HG02973 (cell line): ENCODE measurements at regions not wholly inside any gene's neighbourhood (a gene's known extent, or its start where the extent isn't known, plus 50 kb on each side); places are given as distances from the start of the nearest gene placed in this dataset.

Source experiments
- ATAC-seq: cut with Tn5 transposase; IDR thresholded peaks from one replicate; pipeline ENCODE4 v1.9.1; 2021; ENCODE audit warnings: moderate library complexity; ENCODE audit not compliant: unreplicated experiment

- no peak for ATAC-seq
Observed at GRCh38 chr4:144456196-144456595, 189.8 kb upstream of the HHIP start.

- ATAC-seq: no peak
Observed at GRCh38 chr4:144461906-144462305, 184.1 kb upstream of the HHIP start.

GRCh38 chr4:144463236-144463635, 182.7 kb upstream of the HHIP start:
- ATAC-seq: no peak

GRCh38 chr4:144463896-144464295, 182.1 kb upstream of the HHIP start:
- no peak for ATAC-seq

GRCh38 chr4:144465546-144465945, 180.4 kb upstream of the HHIP start:
- ATAC-seq: no peak

- no peak for ATAC-seq
Observed at GRCh38 chr4:144480068-144480467, 165.9 kb upstream of the HHIP start.

GRCh38 chr4:144489831-144490230, 156.1 kb upstream of the HHIP start:
- no peak for ATAC-seq

- no peak for ATAC-seq
Observed at GRCh38 chr4:144494280-144494679, 151.7 kb upstream of the HHIP start.

GRCh38 chr4:144495944-144496343, 150.0 kb upstream of the HHIP start:
- ATAC-seq: no peak

- peak; percentile 91 for ATAC-seq
Observed at GRCh38 chr4:144499777-144500176, 146.2 kb upstream of the HHIP start.

GRCh38 chr4:144501231-144501780, 144.7 kb upstream of the HHIP start:
- no peak for ATAC-seq

- ATAC-seq: no peak
Observed at GRCh38 chr4:144504883-144505282, 141.1 kb upstream of the HHIP start.

- ATAC-seq: no peak
Observed at GRCh38 chr4:144507311-144508101, 138.4 kb upstream of the HHIP start.

- no peak for ATAC-seq
Observed at GRCh38 chr4:144509088-144510015, 136.6 kb upstream of the HHIP start.

GRCh38 chr4:144514736-144515135, 131.2 kb upstream of the HHIP start:
- ATAC-seq: no peak

GRCh38 chr4:144518181-144518895, 127.6 kb upstream of the HHIP start:
- no peak for ATAC-seq

- ATAC-seq: no peak
Observed at GRCh38 chr4:144531841-144532240, 114.1 kb upstream of the HHIP start.

- ATAC-seq: peak; percentile 100
Observed at GRCh38 chr4:144547678-144548298, 98.2 kb upstream of the HHIP start.

- no peak for ATAC-seq
Observed at GRCh38 chr4:144556636-144557035, 89.3 kb upstream of the HHIP start.

GRCh38 chr4:144557404-144557803, 88.6 kb upstream of the HHIP start:
- ATAC-seq: no peak
